ENCODE measurements at regions not wholly inside any gene's neighbourhood (a gene's known extent, or its start where the extent isn't known, plus 50 kb on each side); places are given as distances from the start of the nearest gene placed in this dataset.
"Not testable (repeated sequence)": the region's sequence is repeated elsewhere in the genome, so short reads cannot be mapped to it uniquely, and the experiment has no call there.

- no peaks in the 10 kb centered on the region for H3K27me3 ChIP-seq (ENCODE audit: control insufficient read depth, insufficient read depth, low read length)
- no peak overlapping the region for H3K4me3 ChIP-seq (ENCODE audit: insufficient read depth, low read depth, low read length)
- DNase-seq = no peak
- no peaks in the 10 kb centered on the region for H3K36me3 ChIP-seq (replicated peaks; ENCODE audit: control insufficient read depth, insufficient read depth, low read length)
Measured at GRCh38 chr11:49499117-49499516, 290.7 kb upstream of the FOLH1 start.

- no peak overlapping the region for H3K4me3 ChIP-seq (ENCODE audit: insufficient read depth, low read depth, low read length)
- DNase-seq = no peak
- H3K27me3 ChIP-seq (ENCODE audit: control insufficient read depth, insufficient read depth, low read length) = no peaks in the 10 kb centered on the region
- no peaks in the 10 kb centered on the region for H3K36me3 ChIP-seq (replicated peaks; ENCODE audit: control insufficient read depth, insufficient read depth, low read length)
Measured at GRCh38 chr11:49505231-49505630, 296.8 kb upstream of the FOLH1 start.

GRCh38 chr11:49526240-49526829, 317.9 kb upstream of the FOLH1 start:
- H3K27me3 ChIP-seq (ENCODE audit: control insufficient read depth, insufficient read depth, low read length); DNase-seq; H3K4me3 ChIP-seq (ENCODE audit: insufficient read depth, low read depth, low read length); H3K36me3 ChIP-seq (replicated peaks; ENCODE audit: control insufficient read depth, insufficient read depth, low read length): not testable (repeated sequence)

GRCh38 chr11:49533204-49533603, 324.8 kb upstream of the FOLH1 start:
- no peaks in the 10 kb centered on the region for H3K27me3 ChIP-seq (ENCODE audit: control insufficient read depth, insufficient read depth, low read length)
- no peak for DNase-seq
- H3K36me3 ChIP-seq (replicated peaks; ENCODE audit: control insufficient read depth, insufficient read depth, low read length) = no peaks in the 10 kb centered on the region
- no peak overlapping the region for H3K4me3 ChIP-seq (ENCODE audit: insufficient read depth, low read depth, low read length)

GRCh38 chr11:49538927-49539326, 330.5 kb upstream of the FOLH1 start:
- not testable (repeated sequence) for DNase-seq; H3K36me3 ChIP-seq (replicated peaks; ENCODE audit: control insufficient read depth, insufficient read depth, low read length); H3K27me3 ChIP-seq (ENCODE audit: control insufficient read depth, insufficient read depth, low read length); H3K4me3 ChIP-seq (ENCODE audit: insufficient read depth, low read depth, low read length)

- not testable (repeated sequence) for H3K4me3 ChIP-seq (ENCODE audit: insufficient read depth, low read depth, low read length); H3K27me3 ChIP-seq (ENCODE audit: control insufficient read depth, insufficient read depth, low read length); DNase-seq; H3K36me3 ChIP-seq (replicated peaks; ENCODE audit: control insufficient read depth, insufficient read depth, low read length)
Measured at GRCh38 chr11:49558261-49558847, 350.0 kb upstream of the FOLH1 start.

GRCh38 chr11:49560593-49560992, 352.2 kb upstream of the FOLH1 start:
- not testable (repeated sequence) for H3K4me3 ChIP-seq (ENCODE audit: insufficient read depth, low read depth, low read length); H3K27me3 ChIP-seq (ENCODE audit: control insufficient read depth, insufficient read depth, low read length); H3K36me3 ChIP-seq (replicated peaks; ENCODE audit: control insufficient read depth, insufficient read depth, low read length); DNase-seq

- not testable (repeated sequence) for H3K36me3 ChIP-seq (replicated peaks; ENCODE audit: control insufficient read depth, insufficient read depth, low read length); H3K4me3 ChIP-seq (ENCODE audit: insufficient read depth, low read depth, low read length); DNase-seq; H3K27me3 ChIP-seq (ENCODE audit: control insufficient read depth, insufficient read depth, low read length)
Measured at GRCh38 chr11:49561240-49561880, 353.0 kb upstream of the FOLH1 start.

- H3K27me3 ChIP-seq (ENCODE audit: control insufficient read depth, insufficient read depth, low read length); H3K4me3 ChIP-seq (ENCODE audit: insufficient read depth, low read depth, low read length); H3K36me3 ChIP-seq (replicated peaks; ENCODE audit: control insufficient read depth, insufficient read depth, low read length); DNase-seq: not testable (repeated sequence)
Measured at GRCh38 chr11:49562262-49562661, 353.9 kb upstream of the FOLH1 start.

- not testable (repeated sequence) for H3K4me3 ChIP-seq (ENCODE audit: insufficient read depth, low read depth, low read length); H3K27me3 ChIP-seq (ENCODE audit: control insufficient read depth, insufficient read depth, low read length); H3K36me3 ChIP-seq (replicated peaks; ENCODE audit: control insufficient read depth, insufficient read depth, low read length); DNase-seq
Measured at GRCh38 chr11:49579492-49579891, 371.1 kb upstream of the FOLH1 start.

- not testable (repeated sequence) for H3K27me3 ChIP-seq (ENCODE audit: control insufficient read depth, insufficient read depth, low read length); H3K4me3 ChIP-seq (ENCODE audit: insufficient read depth, low read depth, low read length); H3K36me3 ChIP-seq (replicated peaks; ENCODE audit: control insufficient read depth, insufficient read depth, low read length); DNase-seq
Measured at GRCh38 chr11:49585495-49585894, 366.7 kb upstream of the OR4C13 start.

GRCh38 chr11:49608892-49609291, 343.3 kb upstream of the OR4C13 start:
- DNase-seq = not testable (repeated sequence)

GRCh38 chr11:49623872-49624271, 328.3 kb upstream of the OR4C13 start:
- H3K36me3 ChIP-seq (replicated peaks; ENCODE audit: control insufficient read depth, insufficient read depth, low read length); DNase-seq; H3K27me3 ChIP-seq (ENCODE audit: control insufficient read depth, insufficient read depth, low read length); H3K4me3 ChIP-seq (ENCODE audit: insufficient read depth, low read depth, low read length): not testable (repeated sequence)

More at GRCh38 chr11:49608892-49609291, 343.3 kb upstream of the OR4C13 start:
- H3K27me3 ChIP-seq (ENCODE audit: control insufficient read depth, insufficient read depth, low read length); H3K4me3 ChIP-seq (ENCODE audit: insufficient read depth, low read depth, low read length); H3K36me3 ChIP-seq (replicated peaks; ENCODE audit: control insufficient read depth, insufficient read depth, low read length): not testable (repeated sequence)

GRCh38 chr11:49670705-49671104, 281.5 kb upstream of the OR4C13 start:
- H3K36me3 ChIP-seq (replicated peaks; ENCODE audit: control insufficient read depth, insufficient read depth, low read length); DNase-seq; H3K27me3 ChIP-seq (ENCODE audit: control insufficient read depth, insufficient read depth, low read length); H3K4me3 ChIP-seq (ENCODE audit: insufficient read depth, low read depth, low read length): not testable (repeated sequence)

- not testable (repeated sequence) for H3K4me3 ChIP-seq (ENCODE audit: insufficient read depth, low read depth, low read length); DNase-seq
Measured at GRCh38 chr11:49702121-49702520, 250.1 kb upstream of the OR4C13 start.

More at GRCh38 chr11:49702121-49702520, 250.1 kb upstream of the OR4C13 start:
- not testable (repeated sequence) for H3K27me3 ChIP-seq (ENCODE audit: control insufficient read depth, insufficient read depth, low read length); H3K36me3 ChIP-seq (replicated peaks; ENCODE audit: control insufficient read depth, insufficient read depth, low read length)

All from H7 (cell line).